ENCODE measurements at regions not wholly inside any gene's neighbourhood (a gene's known extent, or its start where the extent isn't known, plus 50 kb on each side); places are given as distances from the start of the nearest gene placed in this dataset.

DNA sequence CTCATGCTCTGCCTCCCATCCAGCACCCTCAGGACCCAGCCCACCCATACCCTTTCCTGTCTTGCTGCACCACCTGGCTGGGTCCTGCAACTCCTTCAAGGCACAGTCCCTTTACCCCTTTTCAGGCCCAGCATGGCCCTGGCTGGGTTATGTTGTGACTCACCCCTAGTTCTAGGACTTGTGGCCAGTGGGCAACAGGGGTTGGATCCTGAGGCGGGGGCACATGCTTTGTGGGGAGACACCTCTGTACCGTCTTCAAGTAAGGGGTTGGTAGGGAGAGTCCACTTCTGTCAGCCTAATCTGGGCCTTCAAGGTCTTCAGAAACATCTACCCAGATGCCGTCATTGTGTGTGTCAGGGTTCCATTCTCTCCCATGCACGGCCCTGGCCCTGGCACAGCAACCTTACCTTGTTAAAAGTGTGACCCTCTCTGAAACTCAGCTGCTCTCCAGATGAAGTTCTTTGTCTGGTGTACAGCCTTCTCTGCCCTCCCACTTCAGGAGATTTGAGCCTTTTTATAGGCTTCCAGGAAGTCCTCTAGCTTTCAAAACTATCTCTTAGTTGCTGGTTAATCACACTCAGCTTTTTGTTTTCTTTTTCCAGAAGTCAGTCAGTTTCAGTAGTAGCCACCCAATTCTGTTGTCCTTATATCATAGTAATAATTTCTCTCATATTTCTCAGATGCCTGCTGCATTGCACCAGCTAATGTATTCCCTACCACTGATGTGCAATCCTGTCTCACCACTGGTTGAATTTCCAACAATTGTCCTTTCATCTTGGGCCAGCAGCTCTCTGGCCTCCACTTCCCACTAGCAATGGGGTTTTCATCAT is 107.3 kb downstream of the NRN1 start:
- Mint-ChIP-seq H3K27me3 (ENCODE audit: insufficient read depth, low read depth) (peaks cover 2% of the 10 kb centered on the region), H3K36me3 (no peaks in the 10 kb centered on the region), H3K9me3 (peaks cover 2% of the 10 kb centered on the region), H3K4me1 (peaks cover 11% of the 10 kb centered on the region), H3K4me3 (no peak overlapping the region), H3K27ac (peak overlapping the region; percentile 21)
- H3K4me2 ChIP-seq: no peak overlapping the region
- H3K4me1 ChIP-seq: peaks cover 3% of the 10 kb centered on the region
- H4K20me1 ChIP-seq (ENCODE audit: low read depth): no peaks in the 10 kb centered on the region
- H3K27me3 ChIP-seq: no peaks in the 10 kb centered on the region
- no peaks in the 10 kb centered on the region for H3K79me2 ChIP-seq (ENCODE audit: low read depth)
- no peak overlapping the region for H3K4me3 ChIP-seq
- H3K27ac ChIP-seq: no peak overlapping the region
- no peak for DNase-seq (ENCODE audit: low spot score)
- H3K9me3 ChIP-seq (ENCODE audit: low read depth): no peaks in the 10 kb centered on the region
- H3F3A ChIP-seq (ENCODE audit: low read depth): peaks cover 11% of the 10 kb centered on the region
- no peak overlapping the region for H2AFZ ChIP-seq (replicated peaks)
- H3K36me3 ChIP-seq: no peaks in the 10 kb centered on the region
- TF ChIP-seq EZH2phosphoT487 (IDR thresholded peaks at IDR 0.05) (no peak), EZH2 (IDR thresholded peaks at IDR 0.05) (no peak)
- TF ChIP-seq, protein P1, sequence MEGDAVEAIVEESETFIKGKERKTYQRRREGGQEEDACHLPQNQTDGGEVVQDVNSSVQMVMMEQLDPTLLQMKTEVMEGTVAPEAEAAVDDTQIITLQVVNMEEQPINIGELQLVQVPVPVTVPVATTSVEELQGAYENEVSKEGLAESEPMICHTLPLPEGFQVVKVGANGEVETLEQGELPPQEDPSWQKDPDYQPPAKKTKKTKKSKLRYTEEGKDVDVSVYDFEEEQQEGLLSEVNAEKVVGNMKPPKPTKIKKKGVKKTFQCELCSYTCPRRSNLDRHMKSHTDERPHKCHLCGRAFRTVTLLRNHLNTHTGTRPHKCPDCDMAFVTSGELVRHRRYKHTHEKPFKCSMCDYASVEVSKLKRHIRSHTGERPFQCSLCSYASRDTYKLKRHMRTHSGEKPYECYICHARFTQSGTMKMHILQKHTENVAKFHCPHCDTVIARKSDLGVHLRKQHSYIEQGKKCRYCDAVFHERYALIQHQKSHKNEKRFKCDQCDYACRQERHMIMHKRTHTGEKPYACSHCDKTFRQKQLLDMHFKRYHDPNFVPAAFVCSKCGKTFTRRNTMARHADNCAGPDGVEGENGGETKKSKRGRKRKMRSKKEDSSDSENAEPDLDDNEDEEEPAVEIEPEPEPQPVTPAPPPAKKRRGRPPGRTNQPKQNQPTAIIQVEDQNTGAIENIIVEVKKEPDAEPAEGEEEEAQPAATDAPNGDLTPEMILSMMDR (IDR thresholded peaks at IDR 0.05): no peak
- no peak overlapping the region for H3K9ac ChIP-seq

DNA sequence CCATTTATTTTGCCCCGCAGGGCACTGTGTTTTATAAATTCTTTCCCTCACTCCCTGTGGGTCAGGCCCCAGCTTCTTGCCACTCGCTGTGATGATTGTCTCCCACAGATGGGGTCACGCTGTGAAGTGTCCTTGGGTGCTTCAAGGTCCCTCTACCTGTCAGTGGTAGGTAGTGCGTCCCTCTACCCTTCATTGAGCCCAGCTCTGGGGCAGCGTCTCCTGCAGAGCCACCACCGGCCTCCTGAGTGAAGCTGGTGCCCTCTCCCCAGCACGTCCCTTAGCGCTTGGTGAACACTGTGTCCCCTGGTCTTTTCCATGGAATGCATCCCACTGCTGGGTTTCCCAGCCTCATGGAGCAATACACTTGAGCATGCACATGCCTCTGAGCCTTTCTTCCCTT is 108.2 kb downstream of the NRN1 start:
- TF ChIP-seq EZH2phosphoT487 (IDR thresholded peaks at IDR 0.05) (no peak), EZH2 (IDR thresholded peaks at IDR 0.05) (no peak)
- TF ChIP-seq, protein P1 (IDR thresholded peaks at IDR 0.05): no peak
- Mint-ChIP-seq H3K36me3 (no peaks in the 10 kb centered on the region), H3K27ac (no peak overlapping the region), H3K4me1 (peaks cover 11% of the 10 kb centered on the region), H3K27me3 (ENCODE audit: insufficient read depth, low read depth) (peaks cover 2% of the 10 kb centered on the region), H3K9me3 (peaks cover 2% of the 10 kb centered on the region), H3K4me3 (no peak overlapping the region)
- H3K9ac ChIP-seq: no peak overlapping the region
- no peaks in the 10 kb centered on the region for H3K79me2 ChIP-seq (ENCODE audit: low read depth)
- no peak overlapping the region for H2AFZ ChIP-seq (replicated peaks)
- DNase-seq (ENCODE audit: low spot score): no peak
- H4K20me1 ChIP-seq (ENCODE audit: low read depth): no peaks in the 10 kb centered on the region
- H3K4me2 ChIP-seq: no peak overlapping the region
- no peak overlapping the region for H3K4me3 ChIP-seq
- H3F3A ChIP-seq (ENCODE audit: low read depth): peaks cover 11% of the 10 kb centered on the region
- H3K27me3 ChIP-seq: no peaks in the 10 kb centered on the region
- no peaks in the 10 kb centered on the region for H3K9me3 ChIP-seq (ENCODE audit: low read depth)
- no peaks in the 10 kb centered on the region for H3K36me3 ChIP-seq
- peaks cover 3% of the 10 kb centered on the region for H3K4me1 ChIP-seq
- H3K27ac ChIP-seq: no peak overlapping the region

DNA sequence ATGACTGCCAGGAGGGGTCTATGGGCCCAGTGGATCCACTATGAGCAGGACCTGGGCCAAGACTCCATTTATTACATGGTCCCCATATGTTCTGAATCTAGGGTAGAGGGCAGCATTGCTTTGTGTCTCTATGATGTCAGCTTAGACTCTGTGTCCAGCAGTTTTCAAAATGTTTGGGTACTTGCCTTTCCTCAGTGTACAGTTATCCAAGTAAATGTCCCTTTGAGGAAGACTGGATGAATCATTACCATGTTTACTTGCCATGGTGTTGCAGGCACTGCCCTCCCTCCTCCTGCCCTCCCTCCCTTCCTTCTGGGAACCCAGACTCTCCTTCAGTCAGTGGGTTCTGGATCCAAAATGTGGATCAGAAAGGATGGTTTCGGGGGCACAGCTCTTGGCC is 108.6 kb downstream of the NRN1 start:
- Mint-ChIP-seq H3K4me3 (no peak overlapping the region), H3K36me3 (no peaks in the 10 kb centered on the region), H3K9me3 (peaks cover 6% of the 10 kb centered on the region), H3K27me3 (ENCODE audit: insufficient read depth, low read depth) (peaks cover under 1% of the 10 kb centered on the region), H3K27ac (no peak overlapping the region), H3K4me1 (peaks cover 11% of the 10 kb centered on the region)
- H3K27ac ChIP-seq: no peak overlapping the region
- H3K4me3 ChIP-seq: no peak overlapping the region
- H3K9ac ChIP-seq: no peak overlapping the region
- H2AFZ ChIP-seq (replicated peaks): no peak overlapping the region
- no peak overlapping the region for H3K4me2 ChIP-seq
- no peaks in the 10 kb centered on the region for H3K79me2 ChIP-seq (ENCODE audit: low read depth)
- H3K36me3 ChIP-seq: no peaks in the 10 kb centered on the region
- H3K4me1 ChIP-seq: peaks cover 3% of the 10 kb centered on the region
- no peaks in the 10 kb centered on the region for H3K27me3 ChIP-seq
- TF ChIP-seq EZH2phosphoT487 (IDR thresholded peaks at IDR 0.05): no peak
- TF ChIP-seq EZH2 (IDR thresholded peaks at IDR 0.05): no peak
- TF ChIP-seq, protein P1 (IDR thresholded peaks at IDR 0.05): no peak
- no peaks in the 10 kb centered on the region for H4K20me1 ChIP-seq (ENCODE audit: low read depth)
- H3K9me3 ChIP-seq (ENCODE audit: low read depth): no peaks in the 10 kb centered on the region
- peaks cover 11% of the 10 kb centered on the region for H3F3A ChIP-seq (ENCODE audit: low read depth)
- DNase-seq (ENCODE audit: low spot score): no peak

Data from neural progenitor cell (in vitro differentiated cells).